HUDEP-2 (cell line): ENCODE measurements at regions not wholly inside any gene's neighbourhood (a gene's known extent, or its start where the extent isn't known, plus 50 kb on each side); places are given as distances from the start of the nearest gene placed in this dataset.
A peak's percentile ranks its signal among the peaks of the same experiment; 100 is the strongest.

Experiments
- DNase-seq, 76 experiments: peaks; one replicate each; lab custom pipeline; 2025; ENCODE audit not compliant: unreplicated experiment in 76 of 76; lab: John Stamatoyannopoulos, UW

DNA sequence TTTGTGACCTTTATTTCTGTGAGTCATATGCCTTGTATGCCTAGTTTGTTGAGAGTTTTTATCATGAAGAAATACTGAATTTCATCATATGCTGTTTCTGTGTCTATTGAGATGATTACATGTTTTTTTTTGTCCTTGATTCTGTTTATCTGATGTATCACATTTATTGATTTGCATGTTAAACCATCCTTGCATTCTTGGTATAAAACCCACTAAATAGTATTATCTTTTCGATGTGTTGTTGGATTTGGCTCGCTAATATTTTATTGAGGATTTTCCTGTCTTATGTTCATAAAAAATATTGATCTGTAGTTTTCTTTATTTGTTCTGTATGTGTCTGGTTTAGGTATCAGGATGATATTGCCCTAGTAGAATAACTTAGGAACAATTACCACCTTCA is 164.7 kb upstream of the CHRM3 start:
- no peak for DNase-seq

DNA sequence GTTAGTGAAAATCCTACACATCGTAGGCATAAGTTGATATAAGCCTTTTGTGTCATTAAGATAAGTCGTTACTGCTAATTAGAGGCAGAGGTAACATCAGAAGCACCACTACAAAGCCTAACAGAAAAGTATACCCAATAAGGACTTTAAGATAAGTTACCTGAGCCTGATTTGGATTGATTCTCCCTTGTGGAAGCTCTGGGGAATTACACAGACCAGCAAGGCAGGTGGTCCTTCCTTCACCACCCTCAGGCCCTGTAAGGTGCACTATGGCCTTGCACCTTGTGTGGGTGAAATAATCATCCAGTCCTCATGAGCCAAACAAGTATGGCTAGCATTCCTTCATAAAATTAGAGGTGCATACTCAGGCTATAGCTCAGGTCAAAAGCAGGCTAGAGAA is 166.7 kb upstream of the CHRM3 start:
- DNase-seq = no peak

DNA sequence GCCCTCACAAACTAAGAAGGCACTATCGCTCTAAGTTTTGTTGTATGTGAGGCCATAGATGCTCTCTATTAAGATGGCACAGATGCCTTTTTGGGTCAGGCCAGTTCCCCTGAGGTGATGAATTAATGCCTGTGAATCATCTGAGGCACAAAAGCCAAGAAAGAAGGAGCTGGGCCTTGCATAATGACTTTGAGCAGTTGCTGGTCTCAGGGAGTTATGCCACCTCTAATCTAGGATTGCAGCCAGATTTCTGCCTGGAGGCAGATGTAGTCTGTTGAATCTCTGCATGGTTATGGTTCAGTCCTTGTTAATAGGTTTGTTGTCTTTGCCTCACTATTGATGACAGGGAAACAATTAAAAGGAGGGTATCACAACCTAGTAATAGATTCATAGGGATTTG is 168.1 kb upstream of the CHRM3 start:
- DNase-seq = no peak

DNA sequence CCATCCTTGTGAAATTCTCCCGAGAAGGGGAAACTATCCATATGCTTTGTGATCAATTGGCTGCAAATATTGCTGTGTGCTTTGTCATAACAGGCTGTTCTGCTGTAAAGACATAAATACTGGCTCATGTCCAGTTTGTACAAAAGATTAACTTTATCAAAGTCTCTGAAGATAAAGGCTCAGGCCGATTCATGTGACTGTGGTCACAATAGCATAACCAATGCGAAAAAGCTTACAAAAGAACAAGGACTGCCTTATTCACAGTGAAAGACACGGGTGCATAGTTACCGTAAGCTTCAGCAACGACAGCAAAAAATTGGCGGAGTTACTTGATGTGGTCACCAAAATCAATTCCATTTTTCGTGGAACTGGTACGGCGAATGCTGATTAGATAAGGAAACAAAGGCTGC is 173.6 kb upstream of the CHRM3 start:
- DNase-seq = peak in 6 of 76 experiments; percentile 1 to 43 (median 10)

DNA sequence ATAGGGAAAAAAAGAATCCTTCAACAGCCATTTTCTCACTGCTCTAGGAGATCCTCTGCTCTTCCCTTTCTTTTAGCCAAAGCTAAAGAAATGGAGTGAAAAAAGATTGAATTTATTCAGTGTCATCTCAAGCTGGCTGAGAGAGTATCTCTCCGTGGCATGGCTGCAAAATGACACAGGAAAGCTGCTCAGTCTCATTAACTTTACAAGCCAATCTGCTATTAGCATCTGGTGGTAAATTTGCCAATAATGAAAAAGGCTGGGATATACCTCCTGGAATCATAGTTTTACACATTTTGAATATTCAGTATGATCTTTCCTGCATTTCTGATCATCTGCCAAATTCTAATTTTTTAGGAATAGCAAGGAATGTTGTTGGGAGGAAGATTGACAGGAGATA is 176.8 kb upstream of the CHRM3 start:
- no peak for DNase-seq

DNA sequence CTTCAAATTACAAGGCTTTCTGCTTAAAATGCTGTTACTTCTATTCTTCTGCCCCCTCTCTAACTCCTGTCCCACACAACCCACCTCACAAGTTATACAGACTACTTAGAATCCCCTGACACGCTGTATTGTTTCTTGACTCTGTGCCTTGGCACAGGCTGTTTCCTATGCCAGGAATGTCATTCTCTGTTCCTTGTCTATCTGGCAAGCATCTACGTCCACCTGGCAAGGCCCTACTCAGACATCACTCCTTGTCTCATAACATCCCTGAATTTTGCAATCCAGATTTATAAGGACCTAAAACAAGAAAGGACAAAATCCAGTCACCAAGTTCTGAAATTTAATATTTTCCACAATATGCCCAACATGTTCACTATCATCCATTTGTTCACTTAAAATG is 182.0 kb upstream of the CHRM3 start:
- no peak for DNase-seq

DNA sequence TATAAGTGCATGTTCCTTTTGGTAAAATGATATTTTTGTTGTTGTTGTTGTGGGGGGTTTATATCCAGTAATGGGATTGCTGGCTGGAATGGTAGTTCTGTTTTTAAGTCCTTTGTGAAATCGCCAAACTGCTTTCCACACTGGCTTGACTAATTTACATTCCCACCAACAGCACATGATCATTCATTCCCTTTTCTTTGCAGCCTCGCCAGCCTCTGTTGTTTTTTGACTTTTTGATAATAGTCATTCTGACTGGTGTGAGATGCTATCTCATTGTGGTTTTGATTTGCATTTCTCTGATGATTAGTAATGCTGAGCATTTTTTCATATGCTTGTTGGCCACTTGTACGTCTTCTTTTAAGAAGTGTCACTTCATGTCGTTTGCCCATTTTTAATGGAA is 188.5 kb upstream of the CHRM3 start:
- DNase-seq = no peak

DNA sequence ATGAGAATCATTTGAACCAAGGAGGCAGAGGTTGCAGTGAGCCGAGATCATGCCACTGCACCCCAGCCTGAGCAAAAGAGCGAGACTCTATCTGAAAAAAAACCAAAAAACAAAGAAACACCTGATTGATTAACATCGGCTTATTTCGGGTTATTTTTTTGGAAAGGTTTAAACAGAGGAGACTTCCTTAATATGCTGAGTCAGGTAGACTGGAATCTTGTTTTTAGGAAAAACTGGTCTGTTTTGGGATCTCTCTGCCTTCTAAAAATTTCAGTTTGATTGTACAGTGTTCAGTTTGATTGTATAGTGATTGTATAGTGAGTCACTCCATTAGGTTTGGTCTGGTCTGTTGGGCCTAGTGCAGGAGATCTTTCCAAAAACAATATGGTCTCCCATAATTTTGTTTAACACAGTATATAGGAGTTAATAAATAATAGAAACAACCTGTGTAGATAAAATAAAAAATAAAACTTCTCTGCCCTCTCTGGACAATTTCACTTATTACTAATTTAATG is 196.3 kb upstream of the CHRM3 start:
- DNase-seq = no peak

DNA sequence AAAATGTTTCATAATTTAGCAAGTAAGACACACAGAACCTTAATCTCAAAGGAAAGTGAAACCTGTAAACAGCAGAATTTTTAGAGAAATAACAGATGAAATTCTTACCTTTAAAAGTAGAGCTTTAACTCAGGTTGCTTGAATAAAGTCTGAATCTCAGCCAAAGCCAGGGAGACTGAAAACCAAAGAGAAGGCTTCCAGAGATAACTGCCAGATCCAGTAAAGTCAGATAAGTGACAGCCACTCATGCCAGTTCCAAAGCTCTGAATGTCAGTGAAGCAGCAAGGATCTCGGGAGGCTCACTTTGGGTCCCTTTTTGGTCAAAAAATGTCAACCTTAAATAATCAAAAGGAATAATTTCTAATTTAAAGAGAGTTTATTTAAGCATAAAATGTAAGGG is 199.9 kb upstream of the CHRM3 start:
- peak in 1 of 76 experiments; percentile 0 for DNase-seq

DNA sequence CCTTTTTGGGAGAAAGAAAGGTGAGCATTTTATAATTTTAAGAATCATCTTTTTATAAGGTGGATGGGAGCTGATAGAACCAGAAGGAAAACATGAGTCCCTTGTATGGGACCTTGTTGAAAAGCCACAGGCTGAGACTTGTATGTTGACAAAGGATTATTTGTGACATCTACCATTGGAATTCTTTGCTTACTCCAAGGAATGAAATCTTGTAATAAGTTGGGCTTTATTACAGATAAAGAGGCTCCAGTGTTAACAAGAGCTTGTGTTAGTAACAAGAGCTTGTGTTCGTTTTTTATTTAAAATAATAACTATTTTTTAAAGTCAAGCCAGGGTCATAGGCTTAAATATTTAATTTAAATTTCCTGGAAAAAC is 201.1 kb upstream of the CHRM3 start:
- DNase-seq = no peak

DNA sequence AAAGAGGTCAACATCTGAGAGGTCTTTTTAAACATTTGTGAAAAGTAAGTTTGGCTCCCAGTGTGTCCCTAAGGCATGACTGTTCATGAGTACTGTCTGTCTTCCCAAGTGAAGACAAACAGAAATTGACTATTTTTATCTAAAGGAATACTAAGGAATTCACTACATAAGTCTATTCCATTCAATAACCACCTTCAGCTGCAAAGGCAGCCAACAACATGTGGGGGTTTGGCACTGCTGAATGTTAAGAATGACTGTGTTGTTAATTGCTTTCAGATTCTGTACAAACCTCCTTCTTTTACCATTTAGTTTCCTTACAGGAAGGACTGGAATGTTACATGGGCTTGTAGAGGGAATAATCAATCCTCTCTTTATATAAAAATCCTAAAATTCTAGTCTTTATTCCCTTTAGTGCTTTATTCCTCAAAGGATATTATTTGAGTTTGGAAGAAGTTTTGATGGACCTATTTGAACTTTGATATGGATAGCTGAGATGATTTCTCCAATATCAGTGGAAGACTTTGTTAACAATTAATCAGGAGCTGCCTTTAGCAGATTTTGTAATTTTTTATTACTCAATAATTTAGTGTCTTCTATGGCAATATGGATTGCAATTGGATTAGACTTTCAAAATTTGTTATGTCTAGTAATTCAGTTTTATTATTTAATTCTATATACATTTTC is 201.7 kb upstream of the CHRM3 start:
- DNase-seq = no peak

DNA sequence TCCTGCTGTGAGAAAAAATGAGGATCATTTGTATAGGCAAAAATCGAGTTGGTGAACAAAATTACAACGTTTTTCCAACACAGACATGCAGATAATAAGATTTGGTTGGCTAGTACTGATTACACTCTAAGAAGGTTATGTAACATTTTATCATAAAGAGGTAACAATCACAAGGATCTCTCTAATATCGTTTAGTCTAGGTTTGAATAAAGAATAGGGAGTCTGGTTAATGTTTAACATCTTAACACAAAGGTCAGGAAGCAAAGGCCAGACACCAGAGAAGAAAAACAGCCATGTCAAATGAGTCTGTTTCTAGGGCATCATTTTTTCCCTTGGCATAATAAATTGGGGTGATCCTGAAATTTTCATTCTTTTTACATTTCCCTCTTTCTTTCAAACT is 207.4 kb upstream of the CHRM3 start:
- no peak for DNase-seq

DNA sequence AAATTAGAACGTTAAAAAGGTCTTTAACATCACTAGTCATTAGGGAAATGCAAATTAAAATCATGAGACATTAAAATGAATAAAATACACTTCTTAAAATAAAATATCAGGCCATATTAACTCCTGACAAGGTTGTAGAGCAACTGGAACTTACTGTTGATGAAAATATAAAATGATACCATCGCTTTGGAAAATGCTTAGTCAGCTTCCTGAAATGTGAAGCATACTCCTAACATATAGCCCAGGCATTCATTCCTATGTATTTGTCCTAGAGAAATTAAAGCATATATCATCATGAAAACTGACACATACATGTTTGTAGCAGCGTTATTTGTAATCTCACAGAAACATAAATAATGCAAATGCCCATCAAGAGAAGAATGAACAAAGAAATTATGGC is 211.5 kb upstream of the CHRM3 start:
- DNase-seq = no peak

DNA sequence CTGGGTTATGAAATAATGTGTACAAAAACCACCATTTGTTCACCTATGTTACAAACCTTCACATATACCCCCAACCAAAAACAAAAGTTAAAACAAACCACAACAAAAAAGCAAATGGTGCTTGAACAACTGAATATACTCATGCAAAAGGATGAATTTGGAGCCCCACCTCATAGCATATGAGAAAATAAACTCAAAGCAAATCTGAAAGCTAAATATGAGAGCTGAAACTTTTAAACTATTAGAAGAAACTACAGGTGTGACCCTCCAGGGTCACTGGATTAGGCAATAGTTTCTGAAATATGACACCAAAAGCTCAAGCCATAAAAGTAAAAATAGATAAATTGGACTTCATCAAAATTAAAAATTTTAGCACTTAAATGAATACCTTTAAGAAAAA is 215.5 kb upstream of the CHRM3 start:
- no peak for DNase-seq

DNA sequence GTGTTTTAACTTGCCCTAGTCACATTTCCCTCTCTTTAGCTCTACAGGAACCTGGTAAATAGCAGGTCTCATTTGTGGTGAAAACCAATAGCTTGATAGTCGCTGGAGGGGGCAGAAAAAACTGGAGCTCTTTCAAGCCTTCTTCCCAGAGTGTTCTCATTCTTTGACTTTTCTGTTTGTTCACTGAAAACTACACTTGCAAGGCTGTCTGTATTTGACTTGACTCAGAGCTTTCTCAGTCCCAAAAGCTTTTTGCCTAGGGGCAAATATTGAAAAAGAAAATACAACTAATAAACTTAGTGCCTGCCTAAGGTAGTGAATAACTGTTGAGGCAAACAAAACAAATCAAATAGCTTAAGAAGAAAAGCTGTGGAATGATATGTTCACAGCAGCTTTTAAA is 217.1 kb upstream of the CHRM3 start:
- no peak for DNase-seq

DNA sequence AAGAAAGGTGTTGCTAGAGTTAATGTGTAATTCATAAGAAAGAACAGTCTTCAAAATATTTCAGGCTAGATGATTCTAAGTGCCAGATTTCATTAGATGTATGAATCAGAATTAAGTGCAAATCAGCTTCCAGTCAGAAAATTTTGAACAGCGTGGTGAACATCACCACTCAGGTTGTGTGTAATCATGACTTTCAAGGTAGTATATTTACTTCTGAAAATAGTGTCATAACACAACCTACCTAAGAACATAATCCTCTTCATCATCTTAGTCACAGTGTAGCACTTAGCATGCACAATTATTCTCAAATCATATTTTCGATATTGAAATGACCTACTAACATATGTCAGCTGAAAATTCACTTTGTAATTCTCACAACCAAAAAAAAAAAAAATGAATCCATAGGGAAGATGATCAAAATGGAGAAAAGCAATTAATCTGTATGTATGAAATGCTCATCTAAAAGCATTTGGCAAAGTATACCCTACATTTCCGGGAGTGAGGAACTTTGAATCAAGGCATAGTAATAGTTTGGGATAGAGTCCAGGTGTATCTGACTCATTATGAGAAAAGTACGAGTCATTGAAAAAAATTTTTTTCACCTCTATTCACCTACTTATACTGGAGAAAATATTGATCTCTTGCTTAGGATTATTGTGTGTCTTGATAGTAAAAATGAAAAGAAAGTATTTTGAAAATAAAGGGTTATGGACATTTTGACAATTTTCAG is 221.8 kb upstream of the CHRM3 start:
- no peak for DNase-seq

DNA sequence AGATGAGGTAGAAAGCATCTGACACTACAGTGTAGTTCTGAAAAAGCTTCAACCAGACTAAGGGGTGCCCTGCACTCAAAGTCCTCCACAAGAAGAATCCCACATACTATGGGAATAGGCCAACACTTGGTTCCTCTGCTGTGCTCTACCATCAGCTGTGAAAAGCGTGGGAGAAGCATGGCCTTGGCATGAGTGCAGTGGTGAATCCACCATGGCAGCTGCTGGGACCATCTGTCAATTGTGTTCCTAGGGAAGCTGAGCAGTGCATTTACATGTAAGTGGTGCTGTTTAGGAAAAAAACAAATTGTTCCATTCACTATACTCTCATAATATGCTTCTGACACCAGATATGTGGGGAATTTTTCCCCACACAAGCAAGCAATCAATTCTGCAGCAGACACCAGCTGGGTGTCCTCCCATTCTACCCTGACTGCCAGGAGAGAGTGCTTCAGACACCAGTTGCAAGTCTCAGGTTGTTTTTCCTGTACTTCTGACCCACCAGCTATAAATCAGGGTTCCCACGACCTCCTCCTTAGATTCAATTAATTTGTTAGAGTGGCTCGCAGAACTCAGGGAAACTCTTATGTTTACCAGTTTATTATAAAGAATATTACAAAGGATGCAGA is 230.8 kb upstream of the CHRM3 start:
- no peak for DNase-seq

DNA sequence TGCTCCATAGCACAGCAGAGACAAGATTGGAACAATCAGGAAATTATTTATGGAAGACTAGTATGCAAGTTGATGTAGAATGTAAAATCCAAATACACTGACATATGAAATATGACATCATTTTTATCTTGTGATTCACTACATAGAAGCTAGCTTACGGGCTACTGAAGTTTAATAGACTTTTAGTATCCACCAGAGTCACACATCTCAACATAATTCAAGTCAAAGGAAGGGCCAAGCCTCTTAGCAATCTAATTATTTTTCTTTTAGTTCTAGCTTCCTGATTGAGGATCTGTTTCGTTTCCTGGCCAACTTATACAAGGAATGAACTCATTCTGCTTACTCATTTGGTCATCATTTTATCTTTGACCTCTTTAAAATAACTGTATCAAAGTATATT is 234.4 kb upstream of the CHRM3 start:
- DNase-seq = no peak

DNA sequence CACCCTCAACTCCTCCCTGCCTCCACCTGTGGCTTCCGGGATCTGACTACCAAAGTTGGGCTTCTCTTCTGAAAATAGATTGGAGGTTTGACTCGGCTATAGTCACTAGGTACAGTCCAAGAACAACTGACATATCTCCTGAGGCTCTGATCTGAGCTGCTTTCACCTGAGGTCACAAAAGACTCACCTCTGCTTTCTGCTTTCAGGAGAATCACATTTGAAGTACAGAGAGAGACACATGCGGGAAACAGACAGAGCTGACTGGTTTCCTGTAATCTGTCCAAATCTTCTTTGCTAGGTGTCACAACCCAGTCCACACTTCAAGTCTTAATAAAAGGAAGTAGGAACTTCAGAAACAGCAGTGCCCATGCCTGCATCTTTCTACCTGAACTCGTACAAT is 245.4 kb upstream of the CHRM3 start:
- no peak for DNase-seq

DNA sequence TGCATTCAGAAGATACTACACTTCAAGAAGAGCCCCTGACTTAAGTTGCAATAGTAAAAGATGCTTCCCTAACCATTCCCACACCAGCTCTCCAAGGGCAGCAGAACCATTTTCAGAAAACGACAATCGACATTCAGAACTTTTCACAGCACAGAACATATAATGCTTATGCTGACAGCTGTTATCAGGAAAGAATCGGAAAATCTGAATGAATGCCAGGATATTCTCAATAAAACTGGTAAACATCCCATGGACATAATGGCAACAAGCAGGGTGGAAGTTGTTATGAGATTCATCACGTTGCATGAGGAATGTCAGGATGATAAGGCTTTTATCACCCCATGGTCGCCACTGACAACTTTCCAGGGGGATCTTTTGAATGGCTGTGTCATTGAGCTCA is 246.6 kb upstream of the CHRM3 start:
- DNase-seq = no peak

DNA sequence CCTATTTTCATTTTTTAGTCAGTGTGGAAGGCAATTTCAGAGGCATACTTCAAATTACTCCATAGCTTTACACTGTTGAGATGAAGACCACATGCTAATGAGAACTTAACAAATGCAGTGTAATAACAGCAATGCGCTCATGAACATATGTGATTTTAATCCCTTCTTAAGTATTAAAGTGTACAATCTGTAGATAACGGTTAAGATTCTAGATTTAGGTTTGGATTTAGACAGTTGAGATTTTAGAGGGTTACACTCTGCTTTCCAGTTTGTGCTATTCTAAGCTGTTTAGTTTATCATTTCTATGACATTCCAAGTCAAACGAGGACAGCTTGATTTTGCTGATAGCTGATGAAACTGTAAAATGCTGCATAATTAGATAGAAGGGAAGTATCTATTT is 257.8 kb upstream of the CHRM3 start:
- DNase-seq = no peak

DNA sequence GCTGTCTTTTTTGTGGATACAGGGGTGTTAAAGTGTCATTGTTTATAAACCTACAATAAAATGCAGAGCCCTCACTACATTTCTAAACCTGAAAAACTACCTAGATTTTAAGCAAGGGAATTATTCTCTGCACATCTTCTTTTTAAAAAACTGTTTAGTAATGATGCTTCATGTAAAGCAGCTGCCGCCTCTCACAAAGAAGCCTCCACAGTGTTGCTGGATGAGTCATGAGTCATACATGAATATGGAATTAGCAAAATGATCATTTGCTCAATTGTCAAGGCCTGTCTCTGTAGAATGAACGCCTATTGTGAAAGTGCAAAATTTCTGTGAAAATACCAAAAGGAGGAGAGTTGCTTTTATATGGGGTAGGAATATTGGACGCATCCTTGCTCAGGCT is 259.5 kb upstream of the CHRM3 start:
- DNase-seq = no peak
